GM10266 (cell line): ENCODE measurements at regions not wholly inside any gene's neighbourhood (a gene's known extent, or its start where the extent isn't known, plus 50 kb on each side); places are given as distances from the start of the nearest gene placed in this dataset.
"Not testable (repeated sequence)": the region's sequence is repeated elsewhere in the genome, so short reads cannot be mapped to it uniquely, and the experiment has no call there.

Experiments
- DNase-seq: peaks from one replicate; pipeline ENCODE4 v3.0.0; 2012; ENCODE audit errors: extremely low spot score
- CTCF ChIP-seq: IDR thresholded peaks from 2 replicates; pipeline ENCODE4 v1.5.1; 2012; ENCODE audit warnings: mild to moderate bottlenecking, low read depth; ENCODE audit not compliant: control insufficient read depth, insufficient read depth; ENCODE audit errors: missing control alignments

GRCh38 chr3:81868597-81868996 is 107.2 kb upstream of the GBE1 start:
- no peak for TF ChIP-seq CTCF
- DNase-seq = no peak

GRCh38 chr3:81867875-81868274 is 106.4 kb upstream of the GBE1 start:
- no peak for TF ChIP-seq CTCF
- no peak for DNase-seq

DNA sequence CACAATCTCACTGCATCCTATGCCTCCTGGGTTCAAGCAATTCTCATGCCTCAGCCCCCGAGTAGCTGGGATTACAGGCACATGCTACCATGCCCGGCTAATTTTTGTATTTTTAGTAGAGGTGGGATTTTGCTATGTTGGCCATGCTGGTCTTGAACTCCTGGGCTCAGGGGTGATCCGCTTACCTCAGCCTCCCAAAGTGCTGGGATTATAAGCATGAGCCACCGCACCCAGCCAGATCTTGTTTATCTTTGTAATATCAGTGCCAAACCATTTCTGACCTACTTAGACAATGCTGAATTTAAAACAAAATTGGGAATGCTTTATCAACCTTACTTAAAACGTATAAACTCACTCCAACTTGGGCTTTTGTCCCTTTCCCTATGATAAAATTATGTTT is 103.7 kb upstream of the GBE1 start:
- not testable (repeated sequence) for DNase-seq

DNA sequence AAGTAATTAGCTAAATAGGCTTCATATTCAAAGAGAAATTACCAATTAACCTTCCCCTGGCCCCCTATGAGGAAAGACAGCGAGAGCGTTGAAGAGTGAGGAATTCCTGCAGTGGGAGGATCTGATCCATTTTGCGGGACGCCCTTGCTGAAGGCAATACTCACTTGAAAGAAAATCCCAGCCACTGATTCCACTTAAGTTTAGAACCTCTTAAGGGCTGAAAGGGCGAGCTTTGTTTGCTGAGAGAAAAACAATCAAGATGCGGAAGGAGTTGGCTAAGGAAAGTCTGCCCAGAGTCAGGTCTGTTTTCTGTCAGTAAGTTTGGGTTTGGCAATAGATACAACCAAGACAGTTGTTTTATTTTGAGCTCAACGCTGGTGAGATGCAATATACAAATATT is 102.8 kb upstream of the GBE1 start:
- TF ChIP-seq CTCF = no peak
- DNase-seq = no peak

GRCh38 chr3:81863756-81864155 is 102.3 kb upstream of the GBE1 start:
- no peak for DNase-seq
- TF ChIP-seq CTCF = no peak

GRCh38 chr3:81861593-81861992 is 100.1 kb upstream of the GBE1 start:
- TF ChIP-seq CTCF = no peak

DNA sequence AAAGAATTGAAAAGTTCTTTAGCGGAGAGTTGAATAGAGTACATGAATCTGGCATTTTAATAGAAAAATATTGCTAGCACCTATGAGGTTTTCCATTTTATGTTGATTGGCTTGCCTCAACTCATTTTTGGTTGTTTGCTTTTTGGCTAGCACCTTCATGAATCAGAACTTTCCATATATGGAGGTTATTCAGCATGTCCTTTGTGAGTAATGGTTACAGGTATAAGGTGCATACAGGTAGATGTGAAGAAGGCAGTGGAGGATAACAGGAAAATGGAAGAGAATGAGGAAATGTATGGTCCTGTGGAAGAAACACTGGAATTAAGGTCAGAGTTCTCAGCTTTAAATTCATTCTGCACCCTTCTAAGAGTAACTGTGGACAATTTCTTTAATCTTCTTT is 98.1 kb upstream of the GBE1 start:
- TF ChIP-seq CTCF = no peak
- no peak for DNase-seq

More at GRCh38 chr3:81861593-81861992, 100.1 kb upstream of the GBE1 start:
- DNase-seq = no peak

- TF ChIP-seq CTCF = no peak
- DNase-seq = no peak
Measured at GRCh38 chr3:81853431-81853830, 92.0 kb upstream of the GBE1 start.
